ENCODE measurements at regions not wholly inside any gene's neighbourhood (a gene's known extent, or its start where the extent isn't known, plus 50 kb on each side); places are given as distances from the start of the nearest gene placed in this dataset.

DNA sequence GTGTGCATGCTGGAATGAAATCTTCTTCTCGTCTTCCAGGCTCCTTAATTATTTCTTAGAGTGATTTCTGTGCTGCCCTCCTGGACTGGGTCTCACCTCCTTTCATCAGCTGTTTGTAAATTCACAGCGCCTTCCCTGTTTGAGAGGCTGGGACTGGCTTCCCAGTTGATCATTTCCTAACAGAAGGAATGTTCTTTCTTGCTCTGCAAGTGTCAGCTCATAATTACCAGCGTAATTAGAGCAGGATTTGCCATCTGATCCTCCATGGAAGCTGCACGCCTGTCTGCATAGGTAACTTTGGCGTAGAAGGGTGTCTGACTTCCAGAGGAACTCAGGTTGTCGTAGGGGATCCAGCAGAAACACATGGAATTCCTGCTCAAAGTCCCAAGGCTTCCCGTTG, 375.0 kb upstream of the EEF2KMT start:
- no peak for DNase-seq (ENCODE audit: low spot score)

DNA sequence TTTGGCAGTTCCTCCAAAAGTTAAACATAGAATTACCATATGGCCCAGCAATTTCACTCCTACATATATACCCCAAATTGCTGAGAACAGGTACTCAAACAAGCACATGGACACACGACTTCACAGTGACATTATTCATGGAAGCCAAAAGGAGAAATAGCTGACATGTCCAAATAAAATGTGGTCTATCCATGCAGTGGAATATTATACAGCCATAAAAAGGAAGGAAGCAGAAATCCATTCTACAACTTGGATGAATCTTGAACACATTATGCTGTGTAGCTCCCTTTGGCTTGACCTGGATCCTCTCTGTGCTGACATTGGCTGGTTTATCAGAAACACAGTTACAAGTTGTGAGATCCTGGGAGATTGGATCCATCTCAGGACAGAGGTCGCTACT, 370.9 kb upstream of the EEF2KMT start:
- DNase-seq (ENCODE audit: low spot score) = no peak

DNA sequence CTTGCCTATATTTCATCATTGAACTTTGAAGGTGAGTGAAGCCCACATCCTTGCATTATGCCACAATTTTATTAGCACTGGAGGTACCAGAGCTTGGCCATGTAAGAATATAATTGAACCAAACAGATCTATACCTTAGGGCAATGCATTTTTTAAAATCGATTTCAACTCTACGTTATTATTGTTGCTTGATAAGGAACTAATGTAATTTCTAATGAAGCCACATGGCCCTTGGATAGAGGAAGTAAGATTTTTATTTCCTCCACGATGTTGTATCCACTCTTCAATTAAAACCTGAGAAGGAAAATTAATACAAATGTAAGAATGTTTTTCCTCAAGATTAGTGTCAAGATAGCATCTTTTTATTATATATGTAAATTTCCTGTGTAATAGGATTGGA, 370.0 kb upstream of the EEF2KMT start:
- DNase-seq (ENCODE audit: low spot score) = no peak

DNA sequence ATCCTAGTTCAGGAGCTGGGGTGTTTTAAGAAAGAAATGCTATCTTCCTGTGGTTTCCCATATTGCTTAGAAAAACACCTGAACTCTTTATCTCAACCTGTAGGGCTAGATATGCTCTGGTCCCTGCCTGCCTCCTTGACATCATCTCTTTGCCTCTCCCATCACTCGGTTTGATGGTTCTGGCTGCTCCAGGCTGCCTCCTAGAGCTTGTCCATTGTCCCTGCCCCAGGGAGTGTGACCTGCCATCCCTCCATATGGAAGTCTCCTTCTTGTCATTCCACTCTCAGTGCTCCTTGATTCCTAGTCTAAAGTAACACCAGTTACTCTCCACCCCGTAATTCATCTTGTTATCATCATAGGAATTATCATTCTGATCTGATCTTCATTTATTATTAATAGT, 369.0 kb upstream of the EEF2KMT start:
- no peak for DNase-seq (ENCODE audit: low spot score)

DNA sequence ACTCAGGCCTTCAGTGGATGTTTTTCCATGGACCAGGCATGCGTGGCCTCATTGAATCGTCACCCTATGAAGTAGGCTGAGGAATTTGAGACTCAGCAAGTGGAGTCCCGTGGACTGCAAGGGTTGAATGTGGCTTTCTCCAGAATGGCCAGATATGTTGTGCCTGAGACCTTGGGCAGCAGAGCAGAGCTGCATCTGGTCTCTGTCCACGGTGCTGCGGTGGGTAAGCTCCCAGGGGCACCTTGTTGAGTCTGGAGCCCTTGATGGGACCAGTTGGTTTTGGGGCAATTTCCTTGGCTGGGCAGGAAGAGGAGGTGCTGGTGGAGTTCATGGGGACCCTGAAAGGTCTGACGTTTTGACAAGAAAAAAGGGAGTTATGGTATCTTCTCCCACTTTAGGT, 368.1 kb upstream of the EEF2KMT start:
- no peak for DNase-seq (ENCODE audit: low spot score)

DNA sequence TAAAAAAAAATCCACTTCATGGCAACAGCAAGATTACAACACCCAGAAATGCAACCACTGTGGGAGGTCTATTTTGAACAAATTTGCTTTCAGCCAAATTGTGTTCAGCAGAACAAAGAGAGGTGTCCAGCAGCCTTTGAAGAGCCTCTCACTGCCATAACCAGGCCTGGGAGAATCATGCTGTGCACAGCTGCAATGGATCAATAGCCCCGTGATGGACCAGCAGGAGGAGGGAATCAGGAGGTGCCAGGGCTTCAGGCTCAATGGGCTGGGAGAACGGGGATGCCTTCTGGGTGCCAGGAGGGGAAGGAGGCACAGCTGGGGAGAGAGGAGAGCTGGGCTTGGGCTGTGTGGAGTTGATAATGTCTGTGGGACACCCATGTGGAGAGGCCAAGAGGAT, 366.2 kb upstream of the EEF2KMT start:
- DNase-seq (ENCODE audit: low spot score) = no peak

DNA sequence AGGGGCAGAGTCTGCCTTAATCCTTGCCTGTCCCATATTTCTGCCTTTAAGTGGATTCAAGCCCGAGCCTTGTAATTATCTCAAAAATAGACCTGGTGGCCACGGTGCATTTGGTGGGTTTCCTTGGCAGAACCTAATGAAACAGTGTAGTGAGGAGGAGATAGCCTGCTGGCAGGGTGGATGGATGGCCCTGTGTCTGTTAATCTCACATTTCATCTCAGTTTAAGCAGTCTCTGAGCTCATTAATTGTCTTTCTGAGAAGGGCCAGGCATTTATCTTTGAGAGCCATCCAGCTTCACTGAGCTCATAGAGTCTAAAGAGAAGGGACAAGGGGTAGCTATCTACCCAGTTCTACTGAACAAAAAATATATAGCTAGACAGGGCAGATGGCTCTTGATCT, 364.0 kb upstream of the EEF2KMT start:
- DNase-seq (ENCODE audit: low spot score) = no peak

DNA sequence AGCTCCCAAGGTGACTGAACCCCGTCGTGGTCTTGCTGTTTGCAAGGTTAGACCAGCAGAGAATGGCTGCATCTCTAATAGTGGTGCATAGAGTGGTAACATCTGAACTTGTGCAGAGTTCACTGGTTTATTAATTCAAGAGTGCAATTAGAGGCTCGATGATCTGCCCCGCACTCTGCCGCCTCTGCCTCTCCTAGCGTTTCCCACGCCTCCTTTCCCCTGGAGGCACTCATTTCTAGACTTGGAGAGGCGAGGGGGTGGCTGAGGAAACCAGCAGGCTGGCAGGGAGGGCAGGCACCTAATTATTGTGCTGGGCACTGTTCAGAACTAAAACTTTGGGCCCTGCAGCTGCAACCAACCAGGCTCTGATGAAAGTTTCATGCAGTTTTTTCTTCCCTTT, 363.5 kb upstream of the EEF2KMT start:
- no peak for DNase-seq (ENCODE audit: low spot score)

DNA sequence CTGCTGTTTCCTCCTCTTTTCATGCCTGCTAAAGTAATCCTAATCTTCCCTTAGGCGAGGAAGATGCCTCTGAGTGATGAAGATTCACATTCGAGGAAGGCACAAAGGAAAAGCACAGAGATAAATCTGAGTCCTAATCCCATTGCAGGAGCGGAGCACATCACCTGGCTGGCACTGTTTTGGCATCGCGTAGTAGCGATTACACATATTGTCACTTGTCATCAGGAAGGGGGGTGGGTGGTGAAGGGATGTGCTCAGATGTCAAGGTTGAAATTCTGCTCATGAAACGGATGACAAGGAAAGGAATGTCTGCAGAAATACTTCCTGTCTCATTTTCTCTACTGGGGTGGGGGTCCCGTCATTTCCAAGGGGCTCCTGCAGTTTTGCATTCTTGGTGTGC, 363.1 kb upstream of the EEF2KMT start:
- no peak for DNase-seq (ENCODE audit: low spot score)

DNA sequence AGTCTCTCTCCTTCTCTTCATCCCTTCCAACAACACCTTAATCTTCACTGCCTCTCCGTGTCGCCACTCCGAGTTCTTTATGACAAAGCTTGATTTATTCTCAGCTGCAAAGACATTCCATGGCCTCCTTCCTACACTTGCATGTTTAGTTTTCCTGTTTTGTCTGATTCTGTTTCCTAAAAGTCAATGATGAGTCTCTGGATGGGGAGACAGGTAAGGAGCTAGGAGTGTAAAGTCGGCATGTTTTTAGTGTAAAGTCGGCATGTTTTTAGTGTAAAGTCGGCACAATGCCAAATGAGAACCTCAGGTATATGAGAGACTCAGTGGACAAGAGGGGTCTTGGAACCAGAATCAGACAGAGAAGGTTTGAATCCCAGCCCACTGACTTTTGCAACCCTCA, 362.3 kb upstream of the EEF2KMT start:
- DNase-seq (ENCODE audit: low spot score) = no peak

DNA sequence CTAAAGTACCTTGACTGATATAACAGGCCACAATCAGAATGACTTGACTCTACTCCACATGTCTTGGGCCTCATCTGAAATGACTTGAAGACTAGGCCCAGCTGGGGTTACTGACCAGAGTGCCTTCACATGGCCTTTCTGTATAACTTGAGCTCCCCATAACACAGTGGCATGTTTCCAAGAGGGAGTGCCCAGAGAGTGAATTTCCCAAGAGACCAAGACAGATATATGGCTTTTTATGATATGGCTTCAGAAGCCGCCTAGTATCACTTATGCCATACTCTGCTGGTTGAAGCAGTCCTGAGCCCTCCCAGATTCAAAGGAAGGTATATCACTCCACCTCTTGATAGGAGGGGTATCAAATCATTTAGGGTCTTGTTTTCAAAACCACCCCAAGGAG, 357.5 kb upstream of the EEF2KMT start:
- DNase-seq (ENCODE audit: low spot score) = no peak

DNA sequence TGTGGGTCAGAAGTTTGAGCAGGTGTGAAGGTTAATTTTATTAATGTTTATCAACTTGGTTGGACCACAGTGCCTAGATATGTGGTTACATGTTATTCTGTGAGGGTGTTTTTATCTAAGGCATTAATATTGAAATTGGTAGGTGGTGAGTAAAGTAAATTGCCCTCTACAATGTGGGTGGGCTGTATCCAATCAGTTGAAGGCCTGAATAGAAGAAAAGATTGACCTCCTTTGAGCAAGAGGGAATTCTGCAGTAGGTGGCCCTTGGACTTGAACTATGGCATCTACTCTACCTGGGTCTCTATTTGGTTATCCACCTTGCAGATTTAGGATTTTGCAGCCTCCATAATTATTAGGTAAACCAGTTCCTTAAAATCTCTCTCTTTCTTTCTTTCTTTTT, 356.8 kb upstream of the EEF2KMT start:
- no peak for DNase-seq (ENCODE audit: low spot score)

DNA sequence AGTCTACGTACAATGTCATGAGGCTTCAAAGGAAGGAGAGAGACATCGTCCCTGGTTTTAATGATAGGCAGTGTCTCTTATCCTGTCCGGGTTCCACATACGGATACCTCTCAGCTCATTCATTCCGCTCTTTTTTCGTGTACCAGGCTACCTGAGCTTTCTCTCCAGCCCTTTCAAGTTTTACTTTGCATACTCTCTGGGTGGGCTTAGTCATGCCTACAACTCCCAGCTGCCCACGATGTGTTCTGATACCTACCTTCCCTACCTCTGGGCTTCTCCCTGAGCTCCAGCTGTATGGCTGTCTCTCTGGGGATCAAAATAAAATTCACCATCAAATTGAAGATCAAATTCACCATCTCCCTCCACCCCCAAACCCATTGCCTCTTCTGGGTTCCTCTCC, 354.0 kb upstream of the EEF2KMT start:
- DNase-seq (ENCODE audit: low spot score) = no peak

DNA sequence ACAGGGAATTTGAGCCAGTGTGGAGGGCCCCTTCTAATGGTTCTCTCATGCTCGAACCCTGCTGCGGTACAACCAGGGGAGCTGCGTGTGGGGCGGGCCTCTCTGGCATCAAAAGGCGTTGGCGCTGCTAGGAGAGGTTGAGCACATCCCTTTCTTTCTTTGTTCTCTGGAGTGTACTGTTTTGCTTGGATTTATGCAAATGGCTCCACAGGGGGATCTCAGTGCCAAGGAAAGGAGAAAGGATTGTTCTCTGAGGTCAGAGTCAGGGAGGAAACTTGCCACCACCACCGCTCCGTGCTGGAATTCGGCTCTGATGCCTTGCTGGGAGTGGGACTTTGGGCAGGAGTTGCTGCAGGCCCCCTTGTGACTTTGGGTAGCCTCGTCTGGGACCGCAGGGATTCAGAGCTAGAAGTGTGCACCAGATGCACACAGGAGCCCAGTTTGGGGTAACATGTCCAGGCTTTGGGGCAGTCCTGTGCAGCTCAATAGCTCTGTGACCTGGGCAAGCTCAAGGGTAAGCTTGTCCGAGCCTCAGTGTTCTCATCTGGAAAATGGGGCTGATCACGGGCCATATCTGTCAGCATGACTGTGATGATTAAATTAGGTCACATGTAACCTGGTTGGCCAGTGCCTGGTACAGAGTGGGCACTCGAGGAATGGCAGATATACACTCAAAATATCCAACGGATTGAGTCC, 353.0 kb upstream of the EEF2KMT start:
- no peak for DNase-seq (ENCODE audit: low spot score)

DNA sequence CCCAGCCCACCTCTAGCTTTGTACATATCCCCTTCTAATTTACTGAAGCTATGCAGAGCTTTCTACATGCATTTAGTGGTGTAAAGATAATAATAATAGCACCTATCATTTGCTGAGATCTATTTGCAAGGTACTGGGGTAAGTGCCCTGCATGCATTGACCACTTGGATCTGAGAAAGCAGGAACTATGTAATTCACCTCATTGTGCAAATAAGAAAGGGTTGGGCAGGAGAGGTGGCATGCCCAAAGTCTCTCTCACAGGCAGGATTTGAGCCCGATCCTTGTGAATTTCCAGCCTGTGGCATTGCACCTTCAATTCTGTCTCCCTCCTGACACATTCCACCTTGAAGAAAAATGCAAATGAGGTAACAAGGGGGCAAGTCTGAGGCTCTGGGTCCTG, 352.3 kb upstream of the EEF2KMT start:
- DNase-seq (ENCODE audit: low spot score) = no peak

DNA sequence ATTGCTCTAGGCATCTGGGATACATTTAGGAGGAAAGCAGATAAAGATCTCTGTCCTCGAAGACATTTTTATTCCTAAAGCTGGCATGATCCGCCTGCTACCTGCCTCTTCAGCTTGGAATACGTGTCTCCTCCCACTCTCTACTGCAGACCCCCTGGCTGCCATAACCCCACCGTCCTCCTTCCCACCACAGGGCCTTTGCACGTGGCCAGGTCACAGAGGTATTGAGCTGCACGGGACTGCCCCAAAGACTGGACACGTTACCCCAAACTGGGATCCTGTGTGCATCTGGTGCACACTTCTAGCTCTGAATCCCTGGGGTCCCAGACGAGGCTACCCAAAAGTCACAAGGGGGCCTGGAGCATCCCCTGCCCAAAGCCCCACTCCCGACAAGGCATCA, 351.2 kb upstream of the EEF2KMT start:
- no peak for DNase-seq (ENCODE audit: low spot score)

DNA sequence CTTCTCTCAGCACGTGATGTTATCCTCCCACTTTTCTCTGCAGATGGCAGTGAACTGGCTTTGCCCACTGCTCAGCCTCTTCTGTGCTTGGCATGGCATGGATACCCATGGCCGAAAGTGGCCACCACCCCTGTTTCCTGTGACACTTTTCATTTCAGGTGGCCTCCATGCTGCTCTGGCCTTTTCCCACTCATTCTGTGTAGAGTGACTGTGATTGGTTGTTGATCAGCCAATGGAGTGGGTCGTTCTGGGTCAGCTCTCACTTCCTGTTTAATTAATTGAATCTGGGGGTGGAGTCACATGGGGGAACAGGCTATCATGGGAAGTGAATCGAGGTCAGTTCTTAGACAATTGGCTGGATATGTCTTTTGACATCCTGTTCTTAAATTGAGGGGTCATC, 350.1 kb upstream of the EEF2KMT start:
- no peak for DNase-seq (ENCODE audit: low spot score)

DNA sequence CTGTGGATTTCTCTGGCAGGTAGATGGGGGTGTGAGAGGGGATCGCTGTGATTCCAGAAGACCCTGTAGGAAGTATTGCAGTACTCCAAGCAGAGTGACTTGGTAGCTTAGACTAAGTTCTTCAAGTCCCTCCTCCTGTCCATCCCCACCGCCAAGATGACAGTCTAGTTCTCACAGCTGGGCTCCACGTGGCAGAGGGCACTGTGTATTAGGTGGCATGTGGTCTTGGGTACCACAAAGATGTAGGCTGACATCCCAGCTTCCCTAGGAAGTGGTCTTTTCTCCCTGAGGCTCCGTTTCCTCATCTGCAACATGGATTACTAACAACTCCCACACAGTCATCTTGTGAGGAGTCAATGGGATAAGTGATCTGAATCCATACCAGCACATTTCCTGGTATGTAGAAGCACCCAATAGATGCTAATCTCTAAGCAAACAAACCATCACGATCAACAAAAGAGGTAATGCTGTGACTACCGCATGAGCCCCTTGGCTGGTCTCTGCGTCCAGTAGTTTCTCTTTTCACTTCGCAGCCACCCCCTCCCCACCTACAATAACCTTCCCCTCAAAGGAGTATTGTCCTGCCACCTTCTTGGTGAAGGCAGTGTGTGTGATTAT, 349.1 kb upstream of the EEF2KMT start:
- DNase-seq (ENCODE audit: low spot score) = no peak

DNA sequence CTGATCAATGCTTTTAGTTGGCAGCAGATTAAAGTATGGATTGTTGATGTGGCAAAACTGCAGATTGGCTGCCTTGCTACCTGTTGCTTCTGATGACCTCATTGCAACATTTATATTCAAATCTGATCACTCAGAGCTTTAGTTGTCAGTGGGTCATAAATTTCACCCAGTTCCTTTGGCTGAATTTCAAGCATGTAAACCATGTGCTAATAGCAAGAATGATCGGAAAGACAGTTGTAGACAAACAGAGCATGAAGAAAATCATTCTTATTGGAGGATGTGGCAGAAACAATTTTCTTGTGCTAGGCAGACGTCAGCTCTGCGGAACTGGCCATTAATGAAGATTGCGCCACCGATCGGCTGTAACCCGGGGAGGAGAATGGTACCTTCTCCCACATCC, 346.6 kb upstream of the EEF2KMT start:
- no peak for DNase-seq (ENCODE audit: low spot score)

DNA sequence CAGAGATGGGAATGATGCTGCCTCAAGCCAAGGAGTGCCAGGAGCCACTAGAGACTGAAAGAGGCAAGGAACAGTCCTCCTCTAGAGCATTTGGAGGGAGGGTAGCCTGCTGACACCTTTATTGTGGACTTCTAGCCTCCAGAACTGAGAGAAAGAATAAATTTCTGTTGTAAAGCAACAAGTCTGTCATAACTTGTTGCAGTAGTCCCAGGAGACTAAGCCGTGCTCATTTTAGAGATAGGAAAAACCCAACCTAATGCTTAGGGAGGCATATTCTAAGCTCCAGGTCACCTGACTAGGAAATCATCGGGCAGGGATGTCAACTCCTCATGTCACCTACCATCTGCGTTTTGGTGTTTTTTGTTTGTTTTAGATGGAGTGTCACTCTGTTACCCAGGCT, 345.4 kb upstream of the EEF2KMT start:
- no peak for DNase-seq (ENCODE audit: low spot score)

DNA sequence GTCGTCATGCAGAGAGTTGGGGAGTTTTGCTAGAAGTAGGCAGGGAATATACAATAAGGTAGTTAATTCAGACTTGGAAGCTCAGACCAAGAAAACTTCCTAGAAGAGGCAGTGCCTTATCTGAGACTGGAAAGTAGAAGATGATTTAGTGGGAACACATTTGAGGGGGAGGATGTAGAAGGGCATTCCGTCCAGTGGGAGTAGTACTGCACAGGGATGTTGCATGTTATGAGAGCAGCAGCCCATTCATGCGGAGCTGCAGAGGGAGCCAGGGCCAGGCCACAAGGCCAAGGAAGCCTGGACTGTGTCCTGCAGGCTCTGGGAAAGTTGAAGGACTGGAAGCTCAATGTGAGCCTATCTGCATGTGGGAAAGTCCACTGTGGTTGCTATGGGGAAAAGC, 344.5 kb upstream of the EEF2KMT start:
- DNase-seq (ENCODE audit: low spot score) = no peak

DNA sequence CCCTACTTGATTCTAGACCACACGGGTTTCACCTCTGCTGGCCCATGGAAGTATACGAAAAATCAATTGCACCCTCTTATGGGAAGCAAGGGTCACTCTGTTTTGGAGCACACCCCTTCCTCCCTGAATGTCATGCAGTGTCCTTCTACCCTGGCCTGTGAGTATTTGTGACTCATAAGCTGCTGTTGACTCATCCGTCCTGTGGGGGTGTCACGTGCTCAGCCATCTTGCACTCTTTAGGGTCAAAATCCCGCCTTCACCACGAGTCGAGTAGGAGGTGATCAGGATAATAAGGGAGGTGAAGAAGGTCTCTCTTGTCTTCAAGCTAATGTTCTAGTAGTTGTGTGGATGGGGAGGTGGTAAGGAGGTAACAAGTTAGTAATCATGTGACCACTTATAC, 341.0 kb upstream of the EEF2KMT start:
- DNase-seq (ENCODE audit: low spot score) = peak; percentile 45

DNA sequence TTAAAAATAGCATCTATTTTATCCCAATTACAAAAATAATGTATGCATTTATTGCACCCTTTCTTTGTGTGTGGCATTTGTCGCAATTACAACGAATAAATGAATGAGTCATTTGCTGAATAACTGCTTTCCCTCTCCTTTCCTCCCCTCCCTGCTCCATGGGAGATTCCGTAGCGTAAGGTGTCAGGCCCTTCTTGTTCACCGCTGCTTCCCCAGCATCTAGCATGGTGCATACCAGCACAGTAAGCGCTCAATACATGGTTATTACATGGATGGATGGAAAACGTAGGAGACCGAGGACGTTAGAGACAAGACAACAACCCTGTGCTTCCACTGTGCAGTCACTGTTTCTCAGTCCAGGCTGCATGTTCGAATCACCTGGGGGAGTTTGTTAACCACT, 336.0 kb upstream of the EEF2KMT start:
- no peak for DNase-seq (ENCODE audit: low spot score)

DNA sequence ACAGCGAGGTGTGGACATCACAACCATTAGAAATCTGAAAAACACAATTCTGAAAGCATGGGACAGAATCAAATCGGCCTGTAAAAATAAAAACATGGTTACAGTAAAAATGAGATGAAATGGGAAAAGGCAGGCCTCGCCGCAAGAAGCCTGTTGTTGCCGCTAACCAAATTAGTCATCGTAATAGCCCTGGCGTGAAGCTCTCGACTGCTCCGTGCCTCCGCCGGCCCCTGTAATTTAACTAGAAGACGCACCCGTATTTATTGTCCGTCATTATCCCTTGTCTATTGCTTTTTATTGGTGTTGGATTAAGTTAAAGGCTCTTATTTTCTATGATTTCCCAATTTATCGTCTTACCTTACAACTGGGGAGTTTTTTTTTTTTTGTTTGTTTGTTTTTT, 334.6 kb upstream of the EEF2KMT start:
- DNase-seq (ENCODE audit: low spot score) = no peak
